GM19463 (cell line): ENCODE measurements at regions not wholly inside any gene's neighbourhood (a gene's known extent, or its start where the extent isn't known, plus 50 kb on each side); places are given as distances from the start of the nearest gene placed in this dataset.

Experiments used
- ATAC-seq: cut with Tn5 transposase; IDR thresholded peaks from one replicate; pipeline ENCODE4 v1.9.1; 2021; ENCODE audit warnings: mild to moderate bottlenecking, moderate library complexity; ENCODE audit not compliant: unreplicated experiment

GRCh38 chr6:137434640-137435039 is 59.6 kb downstream of the OLIG3 start:
- ATAC-seq = no peak

DNA sequence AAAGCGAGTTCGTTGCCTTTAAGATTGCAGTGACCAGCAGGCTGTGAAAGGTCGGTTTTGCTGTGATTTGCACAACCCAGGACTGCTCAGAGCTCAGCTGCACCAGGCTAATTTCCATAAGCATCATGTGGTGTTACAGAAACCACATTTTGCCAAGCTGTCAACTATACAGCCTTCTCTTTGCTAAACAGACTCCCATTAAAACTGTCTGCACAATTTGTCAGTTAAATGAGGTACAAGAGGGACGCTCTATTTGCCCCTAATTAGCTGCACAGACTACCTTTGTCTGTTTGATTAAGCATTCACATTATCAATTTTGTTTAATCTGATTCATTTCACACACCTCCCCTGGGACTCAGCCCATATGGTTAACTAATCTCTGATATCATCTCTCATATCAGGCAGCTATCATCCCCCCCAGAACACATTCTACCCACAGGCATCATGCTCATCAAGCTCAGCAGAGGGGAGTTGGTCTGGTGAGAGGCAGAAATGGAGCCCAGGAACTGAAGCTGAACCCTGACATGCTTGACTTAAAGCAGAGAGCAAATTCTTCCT is 62.1 kb downstream of the OLIG3 start:
- no peak for ATAC-seq

- no peak for ATAC-seq
Measured at GRCh38 chr6:137430954-137431353, 63.2 kb downstream of the OLIG3 start.

DNA sequence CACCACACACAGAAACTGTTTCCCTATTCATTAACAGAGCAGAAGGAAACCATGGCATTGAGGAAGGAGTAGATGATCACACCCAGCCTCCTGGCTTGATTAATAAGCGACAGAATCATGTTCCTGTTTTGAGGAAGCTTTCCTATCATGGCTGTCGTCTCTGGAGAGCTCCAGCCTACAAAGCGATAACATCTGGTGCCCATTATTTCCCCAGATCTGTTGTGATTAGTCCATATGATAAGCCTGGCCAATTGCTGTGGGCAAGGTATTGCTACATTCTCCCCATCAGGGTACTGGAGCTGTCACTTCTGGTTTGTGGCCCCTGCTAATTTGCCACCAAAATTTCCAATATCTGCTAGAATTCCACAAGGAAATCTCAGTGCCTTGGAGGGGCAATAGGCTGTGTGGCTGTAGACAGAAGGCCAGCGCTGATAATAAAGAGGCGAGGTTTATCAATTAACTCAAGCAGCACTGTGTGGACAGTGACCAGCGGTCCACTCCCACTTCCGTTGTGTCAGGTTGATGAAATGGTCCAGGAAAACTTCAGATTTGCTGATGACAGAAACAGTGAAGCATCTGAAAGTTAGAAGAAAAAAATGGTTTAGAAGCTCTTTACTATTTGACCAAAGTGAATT is 66.4 kb downstream of the OLIG3 start:
- no peak for ATAC-seq

DNA sequence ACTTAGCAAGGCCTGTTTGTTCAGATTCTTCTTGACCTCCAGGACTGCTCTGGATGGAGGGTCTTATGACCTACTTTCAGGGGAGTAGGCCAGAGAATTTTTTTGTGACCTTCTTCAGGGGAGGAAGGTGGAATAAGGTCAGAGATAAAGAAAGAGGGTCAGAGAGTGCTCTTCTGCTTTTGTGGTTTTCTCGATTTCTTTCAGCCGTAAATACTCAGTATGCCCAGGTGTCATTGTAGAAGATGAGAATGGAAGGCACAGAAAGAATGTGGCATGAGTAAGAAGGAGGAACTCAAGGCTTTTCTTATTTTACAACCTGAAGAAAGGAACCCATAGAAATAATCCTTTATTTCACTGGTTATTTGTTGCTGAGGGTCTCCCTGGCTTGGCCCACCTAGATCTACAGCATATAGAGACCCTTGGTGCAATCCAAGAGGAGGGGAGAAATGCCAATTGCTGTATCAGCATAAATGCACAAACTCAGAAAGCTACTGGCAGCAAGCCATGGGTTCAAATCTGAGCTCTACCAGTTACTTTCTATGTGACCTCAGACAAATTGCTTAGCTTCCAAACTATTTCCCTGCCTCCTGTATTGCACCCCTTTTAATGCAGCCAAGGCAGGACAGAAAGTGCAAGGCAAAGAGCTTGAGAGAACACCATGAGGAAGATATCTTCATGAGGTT is 68.0 kb downstream of the OLIG3 start:
- no peak for ATAC-seq

DNA sequence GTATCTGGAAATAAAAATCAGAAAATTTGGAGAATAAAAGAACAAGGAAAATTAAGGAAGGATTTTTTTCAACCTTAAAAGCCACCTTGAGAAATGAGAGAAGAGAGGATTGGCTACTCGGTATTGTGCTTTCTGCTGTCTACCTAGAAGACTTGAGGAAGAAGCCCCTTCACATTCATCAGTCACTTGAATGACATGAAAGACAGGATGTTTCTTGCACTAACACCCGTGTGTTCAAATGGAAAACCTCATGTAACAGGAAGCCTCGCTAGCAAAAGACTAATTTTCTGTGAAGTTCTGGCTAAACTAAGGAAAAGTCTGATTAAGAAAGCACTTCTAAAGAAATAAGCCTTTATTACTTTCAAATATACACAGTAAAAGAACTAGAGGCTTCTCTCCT is 69.9 kb downstream of the OLIG3 start:
- no peak for ATAC-seq

GRCh38 chr6:137423451-137424168 is 70.6 kb downstream of the OLIG3 start:
- ATAC-seq = no peak

- ATAC-seq = no peak
Measured at GRCh38 chr6:137417396-137417795, 76.8 kb downstream of the OLIG3 start.

DNA sequence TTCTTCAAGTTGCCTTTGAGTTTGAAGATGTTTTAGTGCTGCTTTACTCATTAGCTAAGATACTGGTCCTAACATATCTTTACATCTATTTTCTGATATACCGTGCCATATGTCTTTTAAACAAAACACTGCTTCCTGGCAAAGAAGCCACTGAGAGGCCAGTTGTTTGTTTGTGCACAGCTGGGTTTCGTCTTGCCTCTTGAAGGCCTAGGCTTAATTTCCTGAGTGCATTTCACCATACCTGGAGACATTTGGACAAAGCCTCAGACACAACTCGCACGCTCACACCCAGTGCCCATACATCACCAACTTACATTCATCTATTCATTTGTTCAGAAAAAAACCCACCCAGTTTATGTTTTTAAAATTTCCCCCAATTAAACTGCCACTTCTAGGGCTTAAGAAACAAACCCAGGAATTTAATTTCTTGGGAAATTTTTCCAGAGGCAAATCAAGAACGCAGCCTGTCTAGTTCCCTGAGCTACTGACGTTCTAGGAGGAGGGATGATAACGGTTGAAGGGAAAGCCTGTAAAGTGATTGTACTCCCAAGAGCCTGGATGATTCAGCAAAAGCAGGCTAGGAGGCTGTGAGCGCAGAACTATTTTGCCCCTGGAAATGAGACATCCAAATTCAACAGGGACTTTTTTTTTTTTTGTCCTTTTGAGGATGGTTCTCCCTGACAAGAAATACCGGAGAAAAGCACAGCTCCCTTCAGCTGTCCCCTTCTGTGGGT is 77.7 kb downstream of the OLIG3 start:
- no peak for ATAC-seq

DNA sequence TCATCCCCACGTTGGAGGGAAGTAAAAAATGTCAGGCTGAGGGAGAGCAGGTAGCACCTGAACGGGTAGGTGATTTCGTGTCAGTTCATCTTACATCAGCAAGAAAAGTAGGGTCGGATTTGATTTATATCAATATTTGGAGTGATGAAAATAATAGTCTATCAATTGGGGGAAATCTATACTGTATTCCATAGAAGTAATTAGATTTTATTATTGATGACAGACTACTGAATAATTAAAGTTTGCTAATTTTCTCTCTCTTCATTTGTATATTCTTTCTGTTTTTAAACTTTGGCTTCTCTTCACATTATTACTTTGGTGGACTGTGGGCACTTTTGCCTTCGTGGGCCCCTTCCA is 78.4 kb downstream of the OLIG3 start:
- ATAC-seq = no peak

DNA sequence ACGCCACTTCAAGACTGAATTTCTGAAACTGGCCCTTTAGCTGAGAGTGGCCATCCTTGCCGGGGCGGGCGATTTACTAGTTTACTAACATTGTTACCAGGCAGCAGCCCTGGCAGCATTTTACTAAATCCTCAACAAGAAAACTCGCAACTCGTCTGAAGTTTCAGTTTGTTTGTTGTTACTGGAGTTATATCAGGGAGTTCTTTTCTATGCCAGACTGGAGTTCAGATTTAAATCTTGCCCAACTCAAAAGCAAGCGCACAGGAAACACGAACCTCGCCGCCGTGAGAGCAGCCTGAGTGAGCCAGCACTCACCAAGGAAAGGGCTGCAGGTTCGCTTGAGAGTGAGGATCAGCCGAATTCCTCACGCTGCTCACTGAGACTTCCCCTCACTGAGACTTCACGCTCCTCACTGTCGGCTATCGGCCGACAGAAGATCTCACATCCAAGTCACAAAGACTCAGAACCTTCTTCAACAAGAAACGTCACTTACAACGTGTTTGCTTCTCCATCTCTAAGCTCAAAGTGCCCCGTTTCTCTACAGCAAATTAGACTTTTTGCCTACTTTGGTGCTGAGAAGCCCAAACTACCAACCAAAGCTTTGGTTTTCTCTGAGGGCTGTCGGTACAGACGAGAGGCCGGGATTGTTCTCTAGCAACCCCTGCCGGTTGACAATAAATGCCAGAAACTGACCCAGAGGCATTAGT is 78.9 kb downstream of the OLIG3 start:
- ATAC-seq = peak; percentile 90

- ATAC-seq = no peak
Measured at GRCh38 chr6:137414599-137414998, 79.6 kb downstream of the OLIG3 start.

GRCh38 chr6:137413482-137413881 is 80.7 kb downstream of the OLIG3 start:
- ATAC-seq = no peak

DNA sequence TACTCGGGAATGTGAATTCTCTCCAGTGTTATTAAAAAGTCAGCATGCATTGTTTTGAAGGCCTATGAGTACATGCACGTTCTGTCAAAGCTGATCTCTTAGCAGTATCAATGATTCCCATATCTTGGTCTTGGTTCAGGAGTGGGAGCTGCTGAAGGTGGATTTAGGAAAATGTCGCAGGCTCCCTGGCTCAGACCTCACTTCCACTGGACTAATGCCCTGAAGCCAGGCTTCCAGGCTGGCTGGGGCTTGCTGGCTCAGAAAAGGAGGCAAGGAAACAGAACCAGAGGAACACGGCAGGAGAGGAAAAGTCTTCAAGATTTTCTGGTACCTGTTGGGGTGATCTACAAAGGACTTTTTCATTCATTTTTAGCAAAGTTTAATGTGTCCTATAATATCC is 81.6 kb downstream of the OLIG3 start:
- no peak for ATAC-seq

- no peak for ATAC-seq
Measured at GRCh38 chr6:137409266-137409777, 84.9 kb downstream of the OLIG3 start.

DNA sequence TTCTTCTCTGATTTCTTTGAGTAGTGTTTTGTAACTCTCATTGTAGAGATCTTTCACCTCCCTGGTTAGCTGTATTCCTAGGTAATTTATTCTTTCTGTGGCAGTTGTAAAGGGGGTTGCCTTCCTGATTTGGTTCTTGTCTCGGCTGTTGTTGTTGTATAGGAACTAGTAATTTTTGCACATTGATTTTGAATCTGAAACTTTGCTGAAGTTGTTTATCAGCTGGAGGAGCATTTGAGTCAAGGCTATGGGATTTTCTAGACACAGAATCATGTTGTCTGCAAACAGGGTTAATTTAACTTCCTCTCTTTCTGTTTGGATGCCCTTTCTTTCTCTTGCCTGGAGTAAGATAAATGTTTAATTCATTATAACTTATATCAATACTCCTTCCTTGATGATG is 86.4 kb downstream of the OLIG3 start:
- no peak for ATAC-seq

DNA sequence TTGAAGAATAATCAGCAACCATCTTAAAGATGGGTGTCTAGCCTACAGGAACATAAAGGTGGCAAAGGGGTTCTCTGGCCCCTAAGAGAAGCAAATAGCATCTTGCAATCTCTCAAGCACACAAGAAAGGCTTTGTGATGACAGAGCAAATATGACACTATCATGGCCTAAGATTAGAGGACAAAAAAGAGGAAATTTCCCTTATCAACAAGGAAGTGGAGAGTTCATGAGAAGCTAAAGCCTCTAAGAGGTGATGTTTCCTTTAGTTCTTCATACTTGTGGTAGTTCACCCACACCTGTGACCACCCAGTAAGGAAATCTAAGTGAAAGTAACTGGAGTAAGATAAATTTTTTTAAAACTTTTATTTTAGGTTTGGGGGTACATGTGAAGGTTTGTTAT is 88.4 kb downstream of the OLIG3 start:
- ATAC-seq = no peak

GRCh38 chr6:137403855-137404254 is 90.3 kb downstream of the OLIG3 start:
- ATAC-seq = no peak

DNA sequence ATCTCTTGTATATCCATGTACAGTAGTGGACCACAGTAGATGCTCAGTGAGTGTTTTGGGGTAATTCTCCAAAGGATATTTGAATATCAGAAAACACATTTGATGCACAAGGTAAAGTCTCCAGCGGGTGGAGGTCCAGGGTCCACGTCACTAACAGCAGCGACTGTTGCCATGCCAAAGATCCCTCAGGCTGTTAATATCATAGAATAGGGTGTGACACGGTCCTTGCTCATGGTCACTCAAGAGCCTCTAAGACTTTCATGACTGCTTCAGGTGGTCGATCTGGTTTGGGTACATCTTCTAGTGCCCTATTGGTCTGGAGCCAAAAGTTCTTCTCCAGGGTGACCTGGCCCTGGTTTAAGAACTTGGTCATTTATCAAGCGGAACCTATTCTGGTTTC is 90.8 kb downstream of the OLIG3 start:
- ATAC-seq = no peak

GRCh38 chr6:137402143-137402680 is 92.0 kb downstream of the OLIG3 start:
- ATAC-seq = no peak
